Keratinocyte (primary cell): ENCODE measurements at regions not wholly inside any gene's neighbourhood (a gene's known extent, or its start where the extent isn't known, plus 50 kb on each side); places are given as distances from the start of the nearest gene placed in this dataset.

Source experiments
- DNase-seq: peaks from one replicate; pipeline ENCODE4 v3.0.0-alpha.2; 2011; ENCODE audit warnings: low read depth, missing footprints, low spot score
- FAIRE-seq: peaks from 2 replicates; lab custom pipeline; 2011; peaks lifted over from hg19 to GRCh38; lab: Jason Lieb, UNC
- H2AFZ ChIP-seq: 2 replicates; pipeline ENCODE4 v1.6.0; 2012; ENCODE audit warnings: low read length, control low read depth, inconsistent platforms; ENCODE audit not compliant: control insufficient read depth
- H3K27ac ChIP-seq: 2 replicates; pipeline ENCODE4 v1.5.1; 2011; ENCODE audit warnings: low read length; ENCODE audit not compliant: control insufficient read depth, insufficient read depth
- H3K27me3 ChIP-seq: 3 replicates; pipeline ENCODE4 v1.6.0; 2011; ENCODE audit warnings: low read length; ENCODE audit not compliant: control insufficient read depth, insufficient read depth; ENCODE audit errors: extremely low read depth
- H3K36me3 ChIP-seq, 2 experiments: 2 replicates in 1 of 2; 3 replicates in 1 of 2; pipeline ENCODE4 v1.5.1; 2011; ENCODE audit warnings: low read length in 2 of 2, mild to moderate bottlenecking in 1 of 2; ENCODE audit not compliant: control insufficient read depth in 2 of 2, insufficient read depth in 2 of 2; ENCODE audit errors: extremely low read depth in 1 of 2
- H3K4me1 ChIP-seq: 3 replicates; pipeline ENCODE4 v1.5.1; 2011; ENCODE audit warnings: low read length; ENCODE audit not compliant: control insufficient read depth, insufficient read depth; ENCODE audit errors: extremely low read depth
- H3K4me2 ChIP-seq: 3 replicates; pipeline ENCODE4 v1.6.0; 2011; ENCODE audit warnings: low read depth, low read length; ENCODE audit not compliant: control insufficient read depth, insufficient read depth; ENCODE audit errors: extremely low read depth
- H3K4me3 ChIP-seq, 3 experiments: fragments of 200-600 bp in 1 of 3; sonication (generic) in 1 of 3; 2 replicates in 2 of 3; 3 replicates in 1 of 3; pipeline ENCODE4 v1.5.1; 2011 to 2016; ENCODE audit warnings: low read length in 3 of 3, mild to moderate bottlenecking in 3 of 3, control low read depth in 2 of 3, inconsistent platforms in 1 of 3, low read depth in 1 of 3, mixed read lengths in 1 of 3, mixed run types in 1 of 3, moderate library complexity in 1 of 3; ENCODE audit not compliant: control insufficient read depth in 2 of 3, insufficient read depth in 2 of 3; ENCODE audit errors: extremely low read depth in 1 of 3
- H3K79me2 ChIP-seq: 2 replicates; pipeline ENCODE4 v1.6.0; 2012; ENCODE audit warnings: low read length; ENCODE audit not compliant: control insufficient read depth, insufficient read depth
- H3K9ac ChIP-seq: 3 replicates; pipeline ENCODE4 v1.6.0; 2011; ENCODE audit warnings: low read length; ENCODE audit not compliant: control insufficient read depth, insufficient read depth; ENCODE audit errors: extremely low read depth
- H3K9me1 ChIP-seq: 3 replicates; pipeline ENCODE4 v1.6.0; 2011; ENCODE audit warnings: low read length; ENCODE audit not compliant: control insufficient read depth, insufficient read depth; ENCODE audit errors: extremely low read depth
- H3K9me3 ChIP-seq: 2 replicates; pipeline ENCODE4 v1.5.1; 2012; ENCODE audit warnings: low read depth, low read length; ENCODE audit not compliant: control insufficient read depth
- H4K20me1 ChIP-seq: 3 replicates; pipeline ENCODE4 v1.6.0; 2011; ENCODE audit warnings: low read length; ENCODE audit not compliant: control insufficient read depth, insufficient read depth; ENCODE audit errors: extremely low read depth
- CTCF ChIP-seq, 3 experiments: IDR thresholded peaks in 1 of 3; conservative IDR thresholded peaks in 1 of 3; optimal IDR thresholded peaks in 1 of 3; 2 replicates in 2 of 3; 3 replicates in 1 of 3; pipeline versions ENCODE3 to v1.5.1; 2011; ENCODE audit warnings: low read length in 3 of 3, mild to moderate bottlenecking in 3 of 3, moderate library complexity in 2 of 3, control low read depth in 1 of 3, inconsistent platforms in 1 of 3; ENCODE audit not compliant: insufficient read depth in 2 of 3; ENCODE audit errors: extremely low read depth in 1 of 3
- EZH2 ChIP-seq: IDR thresholded peaks from one replicate; pipeline ENCODE4 v1.6.1; 2012; ENCODE audit warnings: inconsistent platforms, mild to moderate bottlenecking, low read length, moderate library complexity
- dilution Hi-C: fragments of 300-500 bp; cut with MboI; formaldehyde crosslinking; loops from one replicate; pipeline ENCODE4 v1.7.0; 2020; ENCODE audit warnings: low sequenced_read_pairs; ENCODE audit not compliant: extremely low pct_ligation_motif_present

DNA sequence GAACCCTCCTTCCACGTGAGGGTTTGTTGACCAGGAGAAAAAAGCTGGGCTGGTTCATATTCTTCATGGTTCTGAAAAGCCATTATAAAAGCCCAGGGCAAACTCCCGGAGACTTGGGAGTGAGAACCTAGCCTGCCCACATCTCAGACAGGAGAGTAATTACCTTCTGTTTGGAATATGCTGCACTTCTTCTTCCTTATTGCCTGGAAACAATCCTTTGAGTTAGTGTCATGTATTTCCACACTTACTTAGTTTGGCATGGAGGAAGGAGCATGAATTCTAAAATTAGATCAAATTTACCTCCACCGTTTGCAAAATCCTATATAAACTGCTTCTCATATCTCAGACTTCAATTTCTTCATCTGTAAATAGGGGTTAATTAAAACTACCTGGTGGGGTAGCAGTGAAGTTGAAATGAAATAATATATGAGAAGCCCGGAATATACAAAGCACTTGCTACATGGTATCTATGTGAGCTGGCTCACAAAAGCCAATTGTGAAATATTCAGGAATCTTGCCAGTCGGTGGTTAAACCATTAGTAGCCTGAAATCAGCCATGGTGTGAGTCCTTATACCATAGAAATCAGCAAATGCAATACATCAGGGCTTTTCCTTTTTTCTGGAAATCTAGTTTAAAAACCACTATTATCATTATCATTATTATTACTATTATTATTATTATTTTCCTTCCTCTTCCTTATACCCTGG lies 140.0 kb upstream of the RAD23B start:
- Histone ChIP-seq H3K4me3 (no peak overlapping the region), H3K27me3 (peaks cover 12% of the 10 kb centered on the region), H2AFZ (no peak overlapping the region), H3K4me2 (no peak overlapping the region), H3K27ac (no peak overlapping the region), H3K79me2 (no peaks in the 10 kb centered on the region), H4K20me1 (no peaks in the 10 kb centered on the region), H3K9me3 (no peaks in the 10 kb centered on the region), H3K9ac (no peak overlapping the region), H3K4me1 (no peaks in the 10 kb centered on the region), H3K36me3 (no peaks in the 10 kb centered on the region), H3K9me1 (no peaks in the 10 kb centered on the region)
- no peak for FAIRE-seq
- TF ChIP-seq EZH2 (no peak), CTCF (optimal IDR thresholded peaks at IDR 0.05 in 1 of 3, IDR thresholded peaks at IDR 0.05 in 1 of 3, conservative IDR thresholded peaks at IDR 0.05 in 1 of 3; ENCODE audit: extremely low read depth in 1 of 3, insufficient read depth in 2 of 3, low read length in 3 of 3) (no peak)
- DNase-seq = no peak
- dilution Hi-C loops = no loop called here

DNA sequence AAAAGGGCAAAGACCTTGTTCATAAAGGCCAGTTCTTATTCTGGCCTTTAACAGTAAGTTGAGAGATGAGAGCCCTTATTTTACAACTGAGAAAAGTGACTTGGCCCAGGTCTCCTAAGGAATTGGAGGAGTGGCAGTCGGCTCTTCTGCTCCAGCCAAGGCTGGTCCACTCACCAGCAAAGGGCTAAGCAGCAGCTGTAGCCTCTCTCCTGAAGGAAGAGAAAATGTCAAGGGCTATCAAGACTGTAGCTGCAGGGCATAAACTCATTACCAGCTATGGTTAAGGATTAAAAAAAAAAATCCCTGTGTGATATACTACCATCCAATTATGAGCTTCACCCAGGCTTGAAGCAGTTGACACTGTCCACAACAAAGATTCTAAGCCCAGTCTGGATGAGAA lies 138.6 kb upstream of the RAD23B start:
- Histone ChIP-seq H3K27ac (no peak overlapping the region), H3K4me2 (no peak overlapping the region), H3K9me1 (no peaks in the 10 kb centered on the region), H3K9me3 (no peaks in the 10 kb centered on the region), H3K4me1 (no peaks in the 10 kb centered on the region), H3K36me3 (no peaks in the 10 kb centered on the region), H3K79me2 (no peaks in the 10 kb centered on the region), H3K9ac (no peak overlapping the region), H3K27me3 (peaks cover 7% of the 10 kb centered on the region), H4K20me1 (no peaks in the 10 kb centered on the region), H2AFZ (no peak overlapping the region), H3K4me3 (no peak overlapping the region)
- dilution Hi-C loops = no loop called here
- no peak for FAIRE-seq
- TF ChIP-seq EZH2 (no peak), CTCF (optimal IDR thresholded peaks at IDR 0.05 in 1 of 3, IDR thresholded peaks at IDR 0.05 in 1 of 3, conservative IDR thresholded peaks at IDR 0.05 in 1 of 3; ENCODE audit: extremely low read depth in 1 of 3, insufficient read depth in 2 of 3, low read length in 3 of 3) (no peak)
- no peak for DNase-seq
